GM19351 (cell line): ENCODE measurements at regions not wholly inside any gene's neighbourhood (a gene's known extent, or its start where the extent isn't known, plus 50 kb on each side); places are given as distances from the start of the nearest gene placed in this dataset.

Experiments used
- ATAC-seq: cut with Tn5 transposase; IDR thresholded peaks from one replicate; pipeline ENCODE4 v1.9.1; 2021; ENCODE audit warnings: mild to moderate bottlenecking, moderate library complexity; ENCODE audit not compliant: unreplicated experiment

GRCh38 chr10:116792817-116793216 lies 50.5 kb upstream of the HSPA12A start:
- no peak for ATAC-seq

GRCh38 chr10:116796469-116796868 lies 52.8 kb upstream of the ENO4 start:
- no peak for ATAC-seq

- peak; percentile 82 for ATAC-seq
Observed at GRCh38 chr10:116796910-116797513, 52.3 kb upstream of the ENO4 start.

- ATAC-seq: no peak
Observed at GRCh38 chr10:116798859-116799258, 50.4 kb upstream of the ENO4 start.
